ENCODE measurements at regions not wholly inside any gene's neighbourhood (a gene's known extent, or its start where the extent isn't known, plus 50 kb on each side); places are given as distances from the start of the nearest gene placed in this dataset.

DNA sequence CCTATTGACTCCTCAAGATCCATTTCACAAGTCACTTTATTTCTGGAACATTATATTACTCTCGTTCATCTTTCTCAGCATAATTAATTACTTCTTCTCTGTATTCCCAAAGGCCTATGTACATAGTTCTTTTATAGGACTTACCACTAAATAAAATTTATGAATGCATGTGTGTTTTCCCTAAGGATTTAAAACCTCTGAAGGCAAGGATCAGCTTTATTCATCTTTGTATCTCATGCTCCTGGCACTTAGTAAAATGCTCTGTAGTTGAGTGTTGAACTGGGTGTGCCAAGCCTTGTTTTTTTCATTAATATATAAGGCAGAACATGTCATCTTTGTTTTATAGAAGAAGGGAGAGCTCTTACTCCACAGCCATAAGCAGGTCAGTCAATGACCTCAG lies 194.1 kb upstream of the ZPLD1 start:
- POLR2A ChIA-PET = no interaction called here

DNA sequence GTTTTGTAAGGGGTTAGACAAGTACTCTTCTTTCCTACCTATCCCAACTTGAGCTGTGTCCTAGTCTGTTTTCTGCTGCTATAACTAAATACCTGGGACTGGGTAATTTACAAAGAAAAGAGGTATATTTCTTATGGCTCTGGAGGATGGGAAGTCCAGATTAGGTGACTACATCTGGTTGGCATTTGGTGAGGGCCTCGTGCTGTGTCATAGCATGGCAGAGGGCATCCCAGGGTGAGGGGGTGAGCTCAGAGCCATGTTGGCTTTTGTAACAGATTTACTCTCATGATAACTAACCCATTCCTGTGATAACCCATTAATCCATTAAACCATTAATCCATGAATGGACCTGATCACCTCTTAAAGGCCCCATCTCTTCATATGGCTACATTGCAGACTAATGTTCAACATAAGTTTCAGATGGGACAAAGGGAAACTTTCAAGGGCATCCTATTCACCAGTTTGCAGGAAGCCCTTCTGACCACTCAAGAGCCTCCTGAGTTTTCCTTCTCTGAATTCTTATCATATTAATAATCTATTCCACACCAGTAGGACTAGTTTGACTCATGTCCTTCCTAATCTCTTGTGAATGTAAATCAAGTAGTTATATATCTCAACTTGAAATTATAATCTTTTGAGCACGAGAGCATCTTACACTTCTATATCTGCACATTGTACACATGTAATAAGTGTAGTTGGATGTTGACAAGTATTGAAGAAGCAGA lies 185.7 kb upstream of the ZPLD1 start:
- Histone ChIP-seq H3K9ac (no peak overlapping the region), H2AFZ (ENCODE audit: low read depth) (no peak overlapping the region), H3F3A (replicated peaks; ENCODE audit: insufficient read depth) (no peaks in the 10 kb centered on the region), H3K4me2 (no peak overlapping the region), H3K4me3 (ENCODE audit: low read depth in 2 of 2, low read length in 1 of 2) (no peak overlapping the region), H3K9me3 (no peaks in the 10 kb centered on the region), H4K20me1 (ENCODE audit: insufficient read depth) (no peaks in the 10 kb centered on the region), H3K27me3 (ENCODE audit: insufficient read depth) (no peaks in the 10 kb centered on the region), H3K4me1 (ENCODE audit: control insufficient read depth in 1 of 2, insufficient read depth in 2 of 2, low read depth in 1 of 2, low read length in 1 of 2) (no peaks in the 10 kb centered on the region), H3K79me2 (ENCODE audit: insufficient read depth) (no peaks in the 10 kb centered on the region), H3K36me3 (replicated peaks in 1 of 2; ENCODE audit: control insufficient read depth in 1 of 2, insufficient read depth in 2 of 2, low read length in 1 of 2) (no peaks in the 10 kb centered on the region), H3K9me2 (no peaks in the 10 kb centered on the region), H3K27ac (ENCODE audit: low read depth in 2 of 2, low read length in 1 of 2) (no peak overlapping the region)
- WGBS (ENCODE audit: low lambda C conversion rate) = 40% methylated on average over 2 of the region's 2 CpGs
- TF ChIP-seq YY1 (IDR thresholded peaks at IDR 0.05; ENCODE audit: low read depth) (no peak), EP300 (IDR thresholded peaks at IDR 0.05; ENCODE audit: borderline replicate concordance in 1 of 2, low read depth in 1 of 2, low read length in 1 of 2) (no peak), FOXM1 (IDR thresholded peaks at IDR 0.05; ENCODE audit: low read depth) (no peak), MEF2A (IDR thresholded peaks at IDR 0.05; ENCODE audit: borderline replicate concordance, low read depth) (no peak), JUND (IDR thresholded peaks at IDR 0.05) (no peak), MXI1 (IDR thresholded peaks at IDR 0.05; ENCODE audit: low read depth, low read length) (no peak)
- TF ChIP-seq, protein P1, sequence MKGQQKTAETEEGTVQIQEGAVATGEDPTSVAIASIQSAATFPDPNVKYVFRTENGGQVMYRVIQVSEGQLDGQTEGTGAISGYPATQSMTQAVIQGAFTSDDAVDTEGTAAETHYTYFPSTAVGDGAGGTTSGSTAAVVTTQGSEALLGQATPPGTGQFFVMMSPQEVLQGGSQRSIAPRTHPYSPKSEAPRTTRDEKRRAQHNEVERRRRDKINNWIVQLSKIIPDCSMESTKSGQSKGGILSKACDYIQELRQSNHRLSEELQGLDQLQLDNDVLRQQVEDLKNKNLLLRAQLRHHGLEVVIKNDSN (IDR thresholded peaks at IDR 0.05; ENCODE audit: borderline replicate concordance, low read depth) = no peak
- TF ChIP-seq, protein P2, sequence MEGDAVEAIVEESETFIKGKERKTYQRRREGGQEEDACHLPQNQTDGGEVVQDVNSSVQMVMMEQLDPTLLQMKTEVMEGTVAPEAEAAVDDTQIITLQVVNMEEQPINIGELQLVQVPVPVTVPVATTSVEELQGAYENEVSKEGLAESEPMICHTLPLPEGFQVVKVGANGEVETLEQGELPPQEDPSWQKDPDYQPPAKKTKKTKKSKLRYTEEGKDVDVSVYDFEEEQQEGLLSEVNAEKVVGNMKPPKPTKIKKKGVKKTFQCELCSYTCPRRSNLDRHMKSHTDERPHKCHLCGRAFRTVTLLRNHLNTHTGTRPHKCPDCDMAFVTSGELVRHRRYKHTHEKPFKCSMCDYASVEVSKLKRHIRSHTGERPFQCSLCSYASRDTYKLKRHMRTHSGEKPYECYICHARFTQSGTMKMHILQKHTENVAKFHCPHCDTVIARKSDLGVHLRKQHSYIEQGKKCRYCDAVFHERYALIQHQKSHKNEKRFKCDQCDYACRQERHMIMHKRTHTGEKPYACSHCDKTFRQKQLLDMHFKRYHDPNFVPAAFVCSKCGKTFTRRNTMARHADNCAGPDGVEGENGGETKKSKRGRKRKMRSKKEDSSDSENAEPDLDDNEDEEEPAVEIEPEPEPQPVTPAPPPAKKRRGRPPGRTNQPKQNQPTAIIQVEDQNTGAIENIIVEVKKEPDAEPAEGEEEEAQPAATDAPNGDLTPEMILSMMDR (IDR thresholded peaks at IDR 0.05) = no peak
- no peak for DNase-seq
- POLR2A ChIA-PET = no interaction called here
- CTCF ChIA-PET = interaction anchor here (1.0 to 1.3 kb wide), 2 partner anchors 24 to 287 kb away, joined by 3 read pairs; no protein-coding TSS in a partner anchor

More for the DNA sequence above, 194.1 kb upstream of the ZPLD1 start:
- no peaks in the 10 kb centered on the region for H3K9me2 ChIP-seq
- H3K9ac ChIP-seq = no peak overlapping the region
- H3F3A ChIP-seq (replicated peaks; ENCODE audit: insufficient read depth) = no peaks in the 10 kb centered on the region
- TF ChIP-seq, protein P1 (IDR thresholded peaks at IDR 0.05; ENCODE audit: borderline replicate concordance, low read depth) = no peak
- TF ChIP-seq ELF1 (IDR thresholded peaks at IDR 0.05) (no peak), TCF12 (IDR thresholded peaks at IDR 0.05) (no peak), YY1 (IDR thresholded peaks at IDR 0.05; ENCODE audit: low read depth) (no peak), RFX5 (IDR thresholded peaks at IDR 0.05; ENCODE audit: low read length) (no peak), POLR2AphosphoS5 (IDR thresholded peaks at IDR 0.05; ENCODE audit: low read depth, low read length) (no peak), FOSL2 (IDR thresholded peaks at IDR 0.05; ENCODE audit: borderline replicate concordance, low read depth) (no peak)
- TF ChIP-seq, protein P3, sequence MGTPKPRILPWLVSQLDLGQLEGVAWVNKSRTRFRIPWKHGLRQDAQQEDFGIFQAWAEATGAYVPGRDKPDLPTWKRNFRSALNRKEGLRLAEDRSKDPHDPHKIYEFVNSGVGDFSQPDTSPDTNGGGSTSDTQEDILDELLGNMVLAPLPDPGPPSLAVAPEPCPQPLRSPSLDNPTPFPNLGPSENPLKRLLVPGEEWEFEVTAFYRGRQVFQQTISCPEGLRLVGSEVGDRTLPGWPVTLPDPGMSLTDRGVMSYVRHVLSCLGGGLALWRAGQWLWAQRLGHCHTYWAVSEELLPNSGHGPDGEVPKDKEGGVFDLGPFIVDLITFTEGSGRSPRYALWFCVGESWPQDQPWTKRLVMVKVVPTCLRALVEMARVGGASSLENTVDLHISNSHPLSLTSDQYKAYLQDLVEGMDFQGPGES (IDR thresholded peaks at IDR 0.05; ENCODE audit: low read depth, low read length) = no peak
- no peak overlapping the region for H3K4me3 ChIP-seq (ENCODE audit: low read depth in 2 of 2, low read length in 1 of 2)
- no peaks in the 10 kb centered on the region for H4K20me1 ChIP-seq (ENCODE audit: insufficient read depth)
- no peaks in the 10 kb centered on the region for H3K27me3 ChIP-seq (ENCODE audit: insufficient read depth)
- no peaks in the 10 kb centered on the region for H3K36me3 ChIP-seq (replicated peaks in 1 of 2; ENCODE audit: control insufficient read depth in 1 of 2, insufficient read depth in 2 of 2, low read length in 1 of 2)
- H3K9me3 ChIP-seq = no peaks in the 10 kb centered on the region
- H3K27ac ChIP-seq (ENCODE audit: low read depth in 2 of 2, low read length in 1 of 2) = no peak overlapping the region
- no peaks in the 10 kb centered on the region for H3K4me1 ChIP-seq (ENCODE audit: control insufficient read depth in 1 of 2, insufficient read depth in 2 of 2, low read depth in 1 of 2, low read length in 1 of 2)
- 57% methylated on average over 1 of the region's 1 CpG for WGBS (ENCODE audit: low lambda C conversion rate)
- H3K79me2 ChIP-seq (ENCODE audit: insufficient read depth) = no peaks in the 10 kb centered on the region
- DNase-seq = no peak
- CTCF ChIA-PET = interaction anchor here (1.1 to 8.1 kb wide), 5 partner anchors 10 to 295 kb away, joined by 3 to 50 read pairs (median 6); no protein-coding TSS in a partner anchor
- no peak overlapping the region for H3K4me2 ChIP-seq
- H2AFZ ChIP-seq (ENCODE audit: low read depth) = no peak overlapping the region
